ENCODE measurements at regions not wholly inside any gene's neighbourhood (a gene's known extent, or its start where the extent isn't known, plus 50 kb on each side); places are given as distances from the start of the nearest gene placed in this dataset.
"Not testable (repeated sequence)": the region's sequence is repeated elsewhere in the genome, so short reads cannot be mapped to it uniquely, and the experiment has no call there.

GRCh38 chrX:30994018-30994417 is 77.8 kb downstream of the FTHL17 start:
- not testable (repeated sequence) for TF ChIP-seq POLR2AphosphoS5 (IDR thresholded peaks at IDR 0.05; ENCODE audit: borderline replicate concordance, low read depth, low read length); EZH2 (IDR thresholded peaks at IDR 0.05); FOXP2 (optimal IDR thresholded peaks at IDR 0.05; ENCODE audit: control extremely low read depth, extremely low read length, insufficient read depth)
